Activated CD4-positive, alpha-beta T cell treated with anti-CD3 and anti-CD28 coated beads, Interleukin-2, Interleukin-4, amounts not matched to agents 100 ng/mL and 50 ng/mL, durations not matched to agents 16 hours and 8 hours (primary cell): ENCODE measurements at regions not wholly inside any gene's neighbourhood (a gene's known extent, or its start where the extent isn't known, plus 50 kb on each side); places are given as distances from the start of the nearest gene placed in this dataset.

ENCODE experiments used
- DNase-seq: peaks from one replicate; pipeline ENCODE4 v3.0.0-alpha.2; 2020; ENCODE audit warnings: low spot score

DNA sequence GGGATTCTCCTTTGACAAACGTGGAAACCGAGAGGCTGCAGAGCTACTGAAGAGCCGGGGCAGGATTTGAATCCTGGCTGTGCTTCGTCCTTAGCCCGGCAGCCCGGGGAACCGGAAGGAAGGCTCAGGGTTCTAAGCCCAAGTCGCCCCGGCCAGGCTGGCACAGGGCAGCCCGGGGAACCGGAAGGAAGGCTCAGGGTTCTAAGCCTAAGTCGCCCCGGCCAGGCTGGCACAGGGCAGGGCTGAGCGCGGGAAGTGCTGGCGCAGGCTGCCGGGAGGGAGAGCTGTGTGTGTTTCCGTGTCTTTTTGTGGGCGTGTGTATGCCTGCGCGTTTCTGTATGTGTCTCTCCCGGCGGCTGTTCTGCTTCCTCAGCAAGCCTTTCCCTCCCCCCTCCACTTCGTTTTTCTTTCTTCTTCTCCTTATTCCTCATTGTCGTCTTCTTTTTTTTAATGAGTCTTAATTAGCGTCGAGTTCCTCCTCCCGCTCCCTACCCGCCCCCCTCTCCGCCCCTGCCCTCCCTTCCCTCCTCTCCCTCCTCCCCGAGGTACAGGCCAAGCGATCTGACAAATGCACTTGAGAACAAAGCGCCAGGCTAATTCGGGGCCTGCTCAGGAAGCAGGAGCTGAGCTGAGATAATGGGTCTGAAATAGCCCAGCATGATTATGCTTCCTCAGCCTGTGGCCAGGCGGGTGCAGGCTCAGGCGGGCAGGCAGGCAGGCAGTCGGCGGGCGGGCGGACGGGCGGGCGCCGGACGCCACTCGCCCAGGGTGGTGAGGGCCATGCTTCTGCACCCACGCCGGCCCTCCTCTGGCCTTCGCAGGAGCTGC, 65.9 kb downstream of the EFNB1 start:
- no peak for DNase-seq

DNA sequence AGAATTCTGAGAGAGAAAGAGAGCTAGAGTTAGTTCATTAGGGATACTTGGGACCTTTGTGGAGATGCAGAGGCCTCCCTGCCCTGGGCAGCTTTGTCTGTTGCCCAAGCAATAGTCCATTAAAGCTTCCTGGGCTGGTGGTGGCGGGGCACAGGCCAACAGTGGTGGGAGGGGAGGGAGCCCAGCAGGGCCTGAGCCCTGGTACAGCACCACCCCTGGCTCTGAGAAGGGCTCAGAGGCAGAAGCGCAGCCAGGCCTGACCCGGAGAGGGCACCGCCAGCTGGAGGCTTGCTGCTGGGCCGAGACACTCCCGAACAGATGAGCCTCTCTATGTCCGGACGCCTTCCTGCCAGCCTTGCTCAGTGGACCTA, 65.3 kb downstream of the EFNB1 start:
- no peak for DNase-seq

DNA sequence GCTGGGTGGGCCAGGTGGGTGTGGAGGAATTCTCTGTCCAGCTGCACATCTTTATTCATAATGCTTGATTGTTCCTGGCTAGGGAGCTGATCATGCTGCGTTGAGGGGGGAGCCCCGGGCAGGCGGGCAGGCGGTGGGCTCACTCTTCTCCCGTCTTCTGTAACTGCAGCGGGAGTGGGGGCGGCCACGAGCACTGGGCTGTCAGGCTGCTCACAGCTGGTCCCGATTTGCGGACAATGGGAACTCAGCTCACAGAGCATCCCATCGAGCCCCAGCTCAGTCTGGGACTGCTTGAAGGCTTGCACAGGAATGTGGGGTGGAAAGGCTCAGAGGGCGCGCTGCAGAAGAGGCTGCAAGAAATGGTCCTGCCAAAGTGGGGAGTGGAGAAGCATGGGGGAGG, 63.8 kb downstream of the EFNB1 start:
- no peak for DNase-seq

DNA sequence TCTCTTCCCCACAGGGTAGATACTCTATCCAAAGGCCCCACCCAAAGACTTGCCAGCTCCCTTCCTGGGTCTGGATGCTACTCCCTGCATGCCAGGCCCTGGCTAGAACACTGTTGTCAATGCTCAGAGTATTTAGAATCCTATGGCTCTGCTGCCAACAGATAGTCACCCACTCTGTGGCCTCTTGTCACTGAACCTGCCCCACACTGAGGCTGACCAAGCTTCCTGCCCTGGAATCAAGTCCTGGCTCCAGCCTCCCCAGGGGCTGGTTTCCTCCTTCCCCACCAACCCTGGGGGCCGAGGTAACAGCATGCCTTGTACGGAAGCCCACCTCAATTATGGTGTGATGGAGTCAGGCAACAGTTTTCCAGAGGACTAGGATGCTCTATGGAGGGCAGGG, 63.3 kb downstream of the EFNB1 start:
- no peak for DNase-seq
